Activated CD4-positive, alpha-beta T cell treated with anti-CD3 and anti-CD28 coated beads, Interleukin-2, amount 50 U/mL, for 48 hours (primary cell): ENCODE measurements at regions not wholly inside any gene's neighbourhood (a gene's known extent, or its start where the extent isn't known, plus 50 kb on each side); places are given as distances from the start of the nearest gene placed in this dataset.
"Not testable (repeated sequence)": the region's sequence is repeated elsewhere in the genome, so short reads cannot be mapped to it uniquely, and the experiment has no call there.

Source experiments
- DNase-seq, 2 experiments: peaks; one replicate each; pipeline ENCODE4 v3.0.0-alpha.2; 2020

DNA sequence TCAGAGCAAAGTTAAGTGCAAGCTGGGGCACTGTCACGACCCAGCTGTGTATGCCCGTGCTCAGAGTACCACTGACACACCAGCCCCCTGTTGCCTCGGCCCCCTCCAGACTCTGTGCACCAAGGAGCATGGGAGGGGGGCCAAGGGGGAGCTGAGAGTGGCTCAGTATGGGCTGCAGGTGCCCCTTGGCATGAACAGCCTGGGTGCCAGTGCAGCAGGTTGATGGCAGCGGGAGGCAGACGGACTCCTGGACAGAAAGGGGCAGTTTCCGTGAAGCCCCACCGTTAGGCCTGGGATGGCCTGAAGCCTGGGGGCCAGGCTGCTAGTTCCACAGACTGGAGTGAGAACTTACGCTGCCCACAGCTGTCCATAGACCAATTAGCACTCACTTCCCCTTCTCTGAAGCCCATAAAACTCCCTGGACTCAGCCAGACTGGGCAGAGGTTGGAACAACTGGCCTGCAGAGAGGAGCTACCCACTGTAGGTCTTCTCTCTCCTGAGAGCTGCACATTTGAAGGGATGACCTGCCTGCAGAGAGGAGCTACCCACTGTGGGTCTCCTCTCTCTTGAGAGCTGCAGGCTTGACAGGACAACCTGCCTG is 182.8 kb downstream of the DEPDC1B start:
- DNase-seq = no peak

DNA sequence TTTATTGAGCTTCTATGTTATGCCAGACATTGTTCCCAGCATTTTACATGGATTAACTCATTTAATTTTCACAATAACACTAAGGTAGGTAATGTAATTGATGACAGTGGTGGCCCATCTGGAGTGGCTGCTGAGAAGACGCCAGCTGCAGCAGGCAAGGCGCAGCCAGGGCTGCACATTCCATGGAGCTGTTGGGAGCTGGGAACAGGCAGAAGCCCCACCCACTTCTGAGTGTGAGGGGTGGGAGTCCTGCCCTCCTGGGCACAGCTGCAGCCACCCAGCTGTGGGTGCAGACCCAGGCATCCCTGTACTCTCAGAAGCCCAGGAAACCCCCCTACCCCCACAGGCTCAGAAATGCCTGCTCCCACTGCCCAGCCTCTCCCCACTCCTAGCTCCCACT is 183.3 kb downstream of the DEPDC1B start:
- DNase-seq = no peak

DNA sequence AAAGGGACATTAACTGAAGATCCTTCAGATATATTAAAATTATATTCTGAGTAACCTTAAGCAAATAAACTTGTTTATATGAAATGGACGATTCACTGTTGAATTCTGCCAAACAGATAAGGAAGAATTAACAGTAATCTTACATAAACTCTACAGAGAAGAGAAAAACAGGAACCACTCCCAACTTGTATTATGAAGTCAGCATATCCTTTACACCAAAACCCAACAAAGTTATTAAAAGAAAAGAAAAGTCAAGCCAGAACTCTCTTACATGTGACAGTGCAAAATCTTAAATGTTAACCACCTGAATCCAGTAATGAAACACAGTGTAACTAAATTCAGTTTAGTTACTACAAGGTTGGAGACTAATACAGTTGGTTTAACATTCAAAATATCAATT is 185.8 kb downstream of the DEPDC1B start:
- DNase-seq = no peak

DNA sequence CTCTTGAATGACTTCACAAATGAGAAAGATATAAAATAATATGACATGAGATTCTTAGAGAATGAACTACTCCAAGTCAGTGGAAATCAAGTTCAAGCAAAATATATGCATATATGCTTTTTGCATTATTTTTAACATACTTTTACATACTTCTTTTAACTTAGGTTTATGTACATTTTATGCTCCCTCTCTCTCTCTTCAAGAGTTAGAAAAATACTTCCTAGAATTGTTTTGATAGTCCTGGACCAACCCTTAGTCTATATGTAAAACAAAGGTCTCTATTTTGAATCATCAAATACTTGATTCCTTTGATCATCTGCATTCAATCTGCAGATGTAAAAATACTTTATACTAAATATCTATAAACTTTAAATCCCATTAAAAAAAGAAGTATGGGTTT is 187.8 kb downstream of the DEPDC1B start:
- no peak for DNase-seq

DNA sequence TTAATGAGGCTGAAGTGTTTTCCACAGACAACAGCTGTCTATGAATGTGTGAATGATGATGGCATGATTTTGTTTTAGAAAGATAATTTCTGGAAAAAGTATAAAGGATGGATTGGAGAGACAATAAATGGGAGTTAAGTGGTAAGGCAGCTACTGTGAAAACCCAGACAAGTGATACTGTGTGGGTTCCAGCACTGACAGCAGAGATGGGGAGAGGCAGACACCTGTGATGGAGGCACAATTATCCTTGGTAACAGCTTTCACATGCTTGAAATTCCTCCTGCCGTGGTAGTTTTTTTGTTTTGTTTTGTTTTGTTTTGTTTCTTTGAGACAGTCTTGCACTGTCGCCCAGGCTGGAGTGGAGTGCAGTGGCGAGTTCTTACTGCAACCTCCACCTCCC is 189.3 kb downstream of the DEPDC1B start:
- no peak for DNase-seq

DNA sequence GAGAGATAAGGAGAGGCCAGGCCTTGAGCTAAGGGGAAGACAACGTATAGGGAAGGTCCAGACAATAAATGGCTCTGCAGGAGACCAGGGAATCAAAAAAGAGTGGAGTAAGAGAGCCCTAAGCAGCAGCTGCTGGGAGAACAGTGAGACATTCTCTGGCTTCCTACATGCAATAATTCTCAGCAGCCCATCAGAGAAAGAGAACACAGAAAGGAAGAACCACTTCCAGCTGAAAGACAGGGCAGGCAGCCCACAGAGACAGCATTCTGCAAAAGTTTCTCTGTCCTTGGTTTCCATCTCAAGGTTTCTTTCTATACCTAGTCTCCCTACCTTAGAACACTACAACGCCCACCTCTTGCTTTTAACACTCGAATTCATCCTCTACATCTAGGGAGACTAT is 189.9 kb downstream of the DEPDC1B start:
- no peak for DNase-seq

DNA sequence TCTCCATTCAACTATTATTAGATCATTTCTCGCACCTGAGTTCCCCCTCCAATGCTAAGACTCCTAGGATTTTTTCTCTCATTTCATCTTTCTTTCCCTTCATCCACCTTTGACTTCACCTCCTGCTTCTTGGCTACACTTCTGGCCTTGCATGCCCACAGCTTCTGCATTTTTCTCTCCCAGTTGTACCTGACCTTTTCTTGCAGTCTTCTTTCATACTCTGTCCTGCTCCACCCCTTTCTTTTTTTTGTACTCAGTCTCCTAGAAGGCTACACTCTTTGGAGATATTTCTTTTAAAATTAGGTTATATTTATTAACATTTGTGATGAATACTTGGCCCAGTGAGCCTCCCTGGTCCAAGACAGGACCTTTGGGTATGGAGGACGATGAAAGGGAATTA is 190.4 kb downstream of the DEPDC1B start:
- no peak for DNase-seq

DNA sequence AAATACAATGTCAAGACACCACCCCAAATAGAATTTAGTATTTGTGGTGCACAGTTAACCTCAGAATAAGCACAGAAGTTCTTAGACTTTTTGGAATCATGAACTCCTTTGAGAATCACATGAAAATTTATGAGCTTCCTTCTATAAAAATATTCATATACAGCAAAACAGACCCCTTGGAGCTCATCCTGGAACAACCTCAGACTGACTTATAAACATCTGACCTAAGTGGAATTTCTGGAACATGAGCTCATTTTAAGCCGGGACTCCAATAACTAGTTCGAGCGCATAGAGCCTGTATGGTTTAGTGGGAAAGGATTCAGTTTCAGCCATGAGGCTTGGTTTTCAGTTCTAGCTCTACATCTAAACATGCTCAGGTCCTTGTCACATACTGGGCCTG is 192.3 kb downstream of the DEPDC1B start:
- no peak for DNase-seq

DNA sequence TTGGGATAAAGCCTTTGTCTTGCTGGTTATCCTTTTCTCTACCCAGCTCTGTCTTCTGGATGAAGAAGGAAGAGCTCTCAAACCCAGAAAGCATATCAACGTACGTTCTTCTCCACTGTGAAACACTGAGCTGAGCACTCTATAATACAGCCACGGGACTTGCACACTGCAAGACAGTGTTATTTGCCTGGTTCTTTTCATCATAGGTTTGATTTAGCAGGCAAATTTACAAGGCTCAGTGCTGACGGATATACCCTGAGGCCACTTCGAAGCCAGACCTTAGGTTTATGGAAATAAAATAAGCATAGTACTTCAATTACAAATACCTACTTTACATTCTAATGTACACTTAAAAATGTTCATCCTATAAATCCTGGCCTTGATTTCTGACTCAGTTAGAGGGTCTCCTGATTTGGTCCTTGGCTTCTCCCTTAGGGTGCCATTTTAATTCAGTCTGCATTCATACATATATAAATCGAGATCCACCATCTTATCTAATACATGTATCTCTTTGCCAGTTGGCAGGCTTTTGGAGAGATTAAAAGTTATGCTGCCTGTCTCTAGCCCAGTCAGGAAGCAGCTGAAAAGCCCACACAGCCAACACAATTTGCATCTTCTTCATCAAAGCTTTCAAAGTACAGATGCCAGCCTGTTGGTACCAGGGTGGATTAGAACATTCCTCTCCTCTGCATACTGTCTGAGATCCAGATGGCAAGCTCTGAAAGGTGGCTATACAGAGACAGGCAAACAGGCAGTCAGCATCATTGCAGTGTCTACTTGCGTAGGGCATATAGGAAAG is 194.4 kb downstream of the DEPDC1B start:
- DNase-seq = no peak

DNA sequence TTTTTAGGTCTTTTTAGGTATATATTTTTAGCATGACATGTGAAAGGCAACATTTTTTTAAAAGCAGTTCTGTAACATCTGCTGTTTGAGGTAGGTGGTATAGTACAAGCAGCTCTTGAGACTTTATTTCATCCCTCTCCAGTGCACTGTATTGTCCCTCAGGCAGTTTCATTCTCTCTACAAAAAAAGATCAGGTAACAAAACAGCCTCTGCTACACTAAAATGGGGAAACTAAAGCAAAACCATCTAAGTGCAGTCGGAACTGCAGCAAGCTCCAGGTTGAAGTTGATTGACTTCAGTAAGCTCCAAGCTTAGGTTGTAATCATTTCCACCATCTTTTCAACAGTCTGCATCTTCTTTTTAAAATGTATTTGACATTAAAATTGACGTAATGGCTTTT is 195.6 kb downstream of the DEPDC1B start:
- no peak for DNase-seq

DNA sequence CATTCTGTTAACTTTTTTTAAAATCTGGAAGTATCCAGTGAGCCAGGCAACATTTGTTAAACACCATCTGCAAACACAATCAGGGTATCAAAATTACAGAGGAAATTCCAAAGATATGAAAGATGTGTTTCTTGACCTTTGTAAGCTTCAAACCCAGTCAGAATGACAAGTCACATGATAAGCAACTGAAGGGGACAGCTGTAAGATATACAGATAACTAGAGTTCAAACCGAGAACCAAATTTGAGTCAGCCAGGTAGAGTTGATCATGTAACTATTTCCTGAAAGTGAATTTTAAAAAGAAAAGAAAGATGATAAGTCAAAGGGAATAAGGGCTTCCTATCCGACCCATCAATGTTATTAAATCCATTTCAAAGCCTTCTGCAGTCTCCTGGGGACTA is 196.2 kb downstream of the DEPDC1B start:
- no peak for DNase-seq

DNA sequence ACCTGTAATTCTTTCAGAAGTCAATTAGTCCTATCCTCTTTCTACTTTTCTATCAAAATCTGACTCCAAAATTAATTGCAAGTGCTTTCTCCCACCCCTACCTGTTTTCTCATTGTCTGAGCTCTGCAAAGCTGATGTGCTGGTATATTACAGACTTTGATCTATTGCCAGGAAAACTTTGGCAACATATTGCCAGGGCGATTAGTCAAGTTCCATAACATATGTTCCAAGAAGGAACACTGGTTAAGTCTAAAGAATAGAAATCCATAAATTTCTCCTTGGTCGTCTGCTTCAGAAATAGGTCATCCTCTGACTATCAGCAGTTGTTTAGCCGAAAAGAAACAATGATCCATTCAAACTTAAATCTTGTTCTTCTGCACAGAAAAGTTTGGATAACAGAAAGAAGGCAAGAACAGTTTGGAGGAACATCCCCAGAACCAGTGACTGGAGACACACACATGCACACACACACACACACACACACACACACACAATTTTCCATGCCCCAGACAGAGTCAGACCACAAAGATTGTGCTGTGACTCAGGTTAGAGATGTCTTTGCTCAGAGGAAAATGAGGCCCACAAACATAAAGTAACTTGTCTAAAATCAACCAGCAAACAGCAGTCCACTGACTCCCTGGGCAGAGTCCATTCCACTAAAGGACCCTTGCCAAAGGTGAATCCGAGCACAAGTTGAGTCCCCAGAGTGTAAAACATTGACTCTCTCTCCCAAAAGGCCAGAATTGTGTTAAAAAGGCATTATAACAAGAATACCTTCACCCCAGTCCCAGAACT is 202.1 kb downstream of the DEPDC1B start:
- no peak for DNase-seq

DNA sequence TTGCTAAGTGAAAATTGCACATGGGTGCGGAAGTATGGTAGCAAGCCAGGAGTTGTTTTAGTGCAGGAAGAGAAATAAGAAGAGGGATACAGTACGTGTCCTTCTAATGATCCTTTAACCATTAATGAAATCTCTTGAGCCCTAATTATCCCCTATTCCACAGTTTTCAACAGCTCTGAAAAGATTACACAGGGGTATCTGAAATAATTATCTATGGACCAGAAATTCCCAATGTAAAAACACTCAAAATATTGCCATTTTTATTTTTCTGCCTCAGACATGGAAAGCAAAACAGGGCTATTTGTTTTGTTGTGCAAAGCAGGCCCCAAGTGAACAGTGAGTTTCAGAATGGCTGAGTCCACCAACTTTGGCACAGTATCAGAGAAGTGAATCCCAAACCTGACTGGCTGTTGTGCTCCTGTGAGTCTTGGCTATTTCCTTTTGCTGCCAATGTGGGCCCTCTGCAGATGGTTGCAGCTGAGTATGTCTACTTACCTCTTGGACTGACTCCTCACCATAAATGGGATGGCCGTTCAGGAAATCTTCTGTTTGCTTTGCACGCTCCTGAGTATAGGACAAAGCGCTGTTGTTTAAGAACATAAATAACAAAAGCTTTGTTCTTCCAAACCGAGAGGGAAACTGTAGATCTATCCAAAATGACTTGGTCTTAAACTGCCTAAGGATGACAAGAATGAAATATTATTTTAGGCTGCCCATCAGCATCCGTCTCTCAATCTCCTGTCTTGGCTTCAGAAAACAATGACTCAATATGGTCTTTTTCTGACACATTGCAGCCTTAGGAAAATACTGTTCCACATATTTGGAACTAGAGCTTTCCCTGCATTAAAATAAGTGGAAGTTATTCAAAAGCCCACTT is 204.1 kb downstream of the DEPDC1B start:
- no peak for DNase-seq

DNA sequence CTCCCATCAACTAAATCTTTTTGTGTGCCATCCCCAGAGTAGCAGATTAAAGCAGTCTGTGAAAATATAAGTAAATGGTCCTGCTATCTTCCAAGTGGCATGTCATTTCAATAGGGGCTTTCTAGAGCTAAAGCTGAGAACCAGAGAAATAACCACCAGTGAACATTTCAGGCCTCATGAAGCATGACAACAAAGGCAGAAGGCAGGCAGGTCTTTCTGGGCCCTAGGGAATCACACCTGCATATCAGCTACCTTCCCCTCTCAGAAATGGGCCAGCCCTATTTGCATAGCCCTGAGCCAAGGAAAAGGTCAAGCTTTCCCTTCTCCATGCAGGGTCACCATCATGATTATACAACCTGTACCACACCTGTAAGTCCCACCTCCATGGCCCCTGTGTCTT is 205.3 kb downstream of the DEPDC1B start:
- no peak for DNase-seq

DNA sequence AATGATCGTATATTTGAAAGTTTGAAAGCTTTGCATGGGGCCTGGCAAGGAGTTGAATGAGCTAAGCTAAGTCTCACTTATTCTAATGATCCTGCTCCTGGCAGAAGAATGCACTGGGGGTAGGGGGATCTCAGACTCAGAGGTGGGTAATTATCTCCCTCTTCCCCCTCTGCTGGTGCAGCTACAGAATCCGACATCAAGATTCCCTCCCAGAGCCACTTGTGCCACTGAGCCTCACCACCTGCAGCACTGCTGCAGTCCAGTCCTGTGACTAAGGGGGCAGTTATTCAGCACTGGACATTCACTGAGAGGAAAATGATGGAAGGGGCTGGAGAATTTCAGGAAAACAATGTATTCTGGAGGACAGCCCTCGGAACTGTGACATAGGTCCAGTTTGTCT is 205.8 kb downstream of the DEPDC1B start:
- DNase-seq = no peak

DNA sequence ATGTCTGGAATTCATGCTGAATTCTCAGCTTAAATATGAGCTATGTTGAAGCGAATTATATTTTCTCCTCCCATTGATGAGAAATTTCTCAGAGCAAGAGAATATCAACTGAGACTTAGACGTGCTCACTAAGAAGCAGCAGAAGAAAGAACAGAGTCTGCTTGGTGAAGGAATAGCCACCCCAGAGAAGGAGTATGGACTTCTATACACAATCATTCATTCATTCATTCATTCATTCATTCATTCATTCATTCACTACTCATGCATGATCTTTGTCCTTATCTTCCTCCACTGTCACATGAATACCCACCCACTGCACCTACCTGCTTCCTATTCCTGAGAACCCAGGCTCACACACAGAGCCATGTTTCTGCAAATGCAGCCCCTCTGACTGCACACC is 206.6 kb downstream of the DEPDC1B start:
- DNase-seq = no peak

DNA sequence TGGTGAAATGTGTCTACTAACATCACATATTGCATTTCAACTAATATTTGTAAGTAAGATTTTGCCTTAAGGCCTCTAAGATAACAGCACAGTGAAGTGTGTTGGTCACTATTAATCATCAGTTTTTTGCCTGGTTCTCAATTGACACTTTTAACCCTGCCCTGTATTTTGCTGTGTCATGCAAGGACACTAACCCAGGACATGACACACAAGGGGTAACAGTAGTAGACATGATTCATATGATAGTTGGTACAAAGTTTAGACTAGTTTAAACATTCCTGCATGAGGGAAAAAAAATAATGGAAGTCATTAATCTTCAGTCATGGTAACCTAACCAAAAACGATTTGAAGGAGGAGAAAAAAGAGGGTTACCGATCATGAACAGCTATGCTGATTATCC is 207.0 kb downstream of the DEPDC1B start:
- no peak for DNase-seq

DNA sequence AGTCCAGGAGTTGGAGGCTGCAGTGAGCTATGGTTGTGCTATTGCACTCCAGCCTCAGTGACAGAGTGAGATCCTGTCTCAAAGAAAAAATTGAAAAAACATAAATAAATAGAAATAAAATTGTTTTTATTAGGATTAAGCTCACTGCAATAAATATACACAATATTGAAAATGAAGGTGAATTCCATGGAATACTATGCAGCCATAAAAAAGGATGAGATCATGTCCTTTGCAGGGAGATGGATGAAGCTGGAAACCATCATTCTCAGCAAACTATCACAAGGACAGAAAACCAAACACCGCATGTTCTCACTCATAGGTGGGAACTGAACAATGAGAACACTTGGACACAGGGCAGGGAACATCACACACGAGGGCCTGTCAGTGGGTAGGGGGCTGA is 207.6 kb downstream of the DEPDC1B start:
- DNase-seq = not testable (repeated sequence)

DNA sequence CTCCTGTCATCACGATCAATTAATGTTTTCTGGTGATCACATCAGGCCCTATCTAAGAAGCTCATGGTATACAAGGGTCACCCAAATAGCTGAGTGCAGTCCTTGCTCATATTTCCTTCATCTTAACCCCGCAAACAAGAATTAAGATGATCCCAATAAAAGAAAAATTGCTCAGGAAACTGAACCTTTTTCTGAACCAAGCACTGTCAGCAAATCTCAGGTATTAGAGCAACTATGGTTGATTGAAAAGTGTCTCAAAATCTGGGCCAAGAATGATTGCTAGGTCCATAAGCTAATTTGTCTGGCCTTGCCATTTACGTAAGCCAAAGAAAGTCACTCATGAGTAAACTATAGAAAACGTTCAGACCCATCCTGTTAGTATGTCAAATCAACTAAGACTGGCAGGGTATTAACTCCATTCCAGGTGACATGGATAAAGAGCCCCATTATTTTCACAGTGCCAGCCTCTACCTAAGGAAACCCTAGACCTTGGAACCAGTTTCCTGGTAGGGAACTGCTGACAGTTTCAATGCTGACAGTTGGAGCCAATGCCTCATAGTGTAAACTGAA is 209.3 kb downstream of the DEPDC1B start:
- DNase-seq = no peak

DNA sequence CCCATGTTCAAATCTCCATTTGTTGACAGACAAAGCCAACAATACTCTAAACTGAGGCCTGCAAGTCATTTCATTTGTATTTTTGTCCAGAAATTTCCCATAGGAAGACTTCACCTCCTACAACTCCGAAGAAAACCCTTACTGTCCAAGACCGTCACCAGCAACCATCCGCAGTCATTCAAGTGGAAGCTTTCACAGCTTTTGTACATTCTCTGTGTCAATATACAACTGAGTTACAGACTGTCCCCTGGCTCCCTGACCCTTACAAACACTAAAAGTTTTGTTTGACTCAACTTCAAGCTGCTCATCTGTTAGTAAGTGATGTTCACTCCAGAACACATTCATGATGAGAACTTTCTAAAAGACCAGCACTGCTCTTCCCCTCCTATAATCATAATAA is 210.1 kb downstream of the DEPDC1B start:
- no peak for DNase-seq

DNA sequence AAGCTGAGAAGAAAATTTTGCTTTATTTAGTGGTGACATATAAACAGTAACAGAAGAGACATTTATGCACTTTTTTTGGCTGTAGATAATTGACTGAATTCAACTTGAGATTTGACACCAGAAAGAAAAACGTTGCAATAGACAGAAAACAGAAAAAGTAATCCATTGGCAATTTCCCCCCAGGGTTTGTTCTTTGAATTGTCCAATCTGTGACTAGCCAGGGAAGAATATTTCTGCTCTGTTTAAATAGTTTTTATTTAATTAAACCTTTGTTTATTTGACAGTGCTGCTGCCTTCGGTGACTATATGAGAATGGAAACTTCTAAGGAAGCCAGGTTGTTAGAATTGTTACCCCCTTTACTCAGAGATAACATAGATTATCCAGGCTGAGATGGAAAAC is 210.6 kb downstream of the DEPDC1B start:
- no peak for DNase-seq

DNA sequence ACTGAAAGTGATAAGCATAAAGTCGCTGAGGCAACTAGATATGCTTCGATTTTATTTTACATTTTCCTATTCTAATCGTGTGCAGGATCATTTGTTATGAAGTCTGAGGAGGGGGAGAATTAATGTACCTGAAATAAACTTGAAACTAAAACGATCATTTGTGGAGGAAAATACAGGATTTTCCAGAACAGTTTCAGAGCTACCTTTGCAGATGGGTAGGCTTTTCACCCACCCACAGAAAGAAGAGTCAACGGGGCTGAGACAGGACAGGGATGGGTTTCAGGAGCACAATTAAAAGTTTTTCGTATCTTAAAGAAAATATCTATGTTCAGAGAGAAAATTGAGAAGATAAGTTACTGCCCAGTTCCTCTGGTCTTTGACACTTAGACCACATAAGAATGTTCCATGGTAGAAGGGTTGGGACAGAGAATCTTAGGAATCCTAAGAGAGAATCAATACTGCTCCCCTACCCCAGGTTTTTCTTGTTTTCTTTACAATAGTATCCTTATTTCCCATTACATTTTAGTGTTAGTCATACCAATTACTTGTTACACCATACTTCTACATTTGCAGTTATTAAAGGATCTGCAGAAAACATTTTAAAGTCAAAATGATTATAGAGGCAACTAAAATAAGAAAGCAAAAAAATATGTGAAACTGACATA is 211.4 kb downstream of the DEPDC1B start:
- no peak for DNase-seq
